ENCODE measurements at regions not wholly inside any gene's neighbourhood (a gene's known extent, or its start where the extent isn't known, plus 50 kb on each side); places are given as distances from the start of the nearest gene placed in this dataset.

DNA sequence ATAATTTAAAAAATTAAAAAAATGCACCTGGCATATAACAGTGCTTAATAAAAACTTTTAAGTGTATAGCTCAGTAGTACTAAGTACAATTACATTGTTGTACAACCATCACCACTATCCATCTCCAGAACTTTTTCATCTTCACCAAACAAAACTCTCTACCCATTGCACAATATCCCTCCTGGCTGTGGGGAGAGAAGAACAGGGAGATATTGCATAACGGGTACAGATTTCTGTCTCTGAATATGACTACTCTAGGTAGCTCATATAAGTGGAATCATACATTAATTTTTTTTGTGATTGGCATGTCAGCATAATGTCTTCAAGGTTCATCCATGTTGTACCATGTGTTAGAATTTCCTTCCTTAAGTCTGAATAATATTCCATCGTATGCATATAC, 91.0 kb upstream of the PLAAT1 start:
- TF ChIP-seq, protein P1, sequence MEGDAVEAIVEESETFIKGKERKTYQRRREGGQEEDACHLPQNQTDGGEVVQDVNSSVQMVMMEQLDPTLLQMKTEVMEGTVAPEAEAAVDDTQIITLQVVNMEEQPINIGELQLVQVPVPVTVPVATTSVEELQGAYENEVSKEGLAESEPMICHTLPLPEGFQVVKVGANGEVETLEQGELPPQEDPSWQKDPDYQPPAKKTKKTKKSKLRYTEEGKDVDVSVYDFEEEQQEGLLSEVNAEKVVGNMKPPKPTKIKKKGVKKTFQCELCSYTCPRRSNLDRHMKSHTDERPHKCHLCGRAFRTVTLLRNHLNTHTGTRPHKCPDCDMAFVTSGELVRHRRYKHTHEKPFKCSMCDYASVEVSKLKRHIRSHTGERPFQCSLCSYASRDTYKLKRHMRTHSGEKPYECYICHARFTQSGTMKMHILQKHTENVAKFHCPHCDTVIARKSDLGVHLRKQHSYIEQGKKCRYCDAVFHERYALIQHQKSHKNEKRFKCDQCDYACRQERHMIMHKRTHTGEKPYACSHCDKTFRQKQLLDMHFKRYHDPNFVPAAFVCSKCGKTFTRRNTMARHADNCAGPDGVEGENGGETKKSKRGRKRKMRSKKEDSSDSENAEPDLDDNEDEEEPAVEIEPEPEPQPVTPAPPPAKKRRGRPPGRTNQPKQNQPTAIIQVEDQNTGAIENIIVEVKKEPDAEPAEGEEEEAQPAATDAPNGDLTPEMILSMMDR (IDR thresholded peaks at IDR 0.05; ENCODE audit: low read depth, low read length): no peak
- TF ChIP-seq EZH2phosphoT487 (IDR thresholded peaks at IDR 0.05; ENCODE audit: low read depth): no peak
